Prostate gland (tissue), 2 donors: ENCODE measurements at regions not wholly inside any gene's neighbourhood (a gene's known extent, or its start where the extent isn't known, plus 50 kb on each side); places are given as distances from the start of the nearest gene placed in this dataset.
"Not testable (repeated sequence)": the region's sequence is repeated elsewhere in the genome, so short reads cannot be mapped to it uniquely, and the experiment has no call there.

Experiments
- DNase-seq: peaks from one replicate; pipeline ENCODE4 v3.0.0-alpha.2; 2019; ENCODE audit warnings: low spot score
- H3K27ac ChIP-seq, 2 donors: fragments of 200-600 bp; sonication (generic); 2 replicates each; pipeline ENCODE4 v1.5.1; 2017 to 2019
- H3K27me3 ChIP-seq: fragments of 200-600 bp; sonication (generic); replicated peaks from 2 replicates; pipeline ENCODE4 v1.5.1; 2019; ENCODE audit not compliant: insufficient read depth
- H3K36me3 ChIP-seq, 2 donors: fragments of 200-600 bp; sonication (generic); 1 replicate in 1 of 2; 2 replicates in 1 of 2; pipeline versions ENCODE4 v1.5.1 to v1.8.1; 2017 to 2019
- H3K4me1 ChIP-seq: fragments of 200-600 bp; sonication (generic); replicated peaks from 2 replicates; pipeline ENCODE4 v1.5.1; 2019
- H3K4me3 ChIP-seq, 2 donors: fragments of 200-600 bp; sonication (generic); 2 replicates each; pipeline ENCODE4 v1.5.1; 2017 to 2019
- H3K9me3 ChIP-seq: fragments of 200-600 bp; sonication (generic); 2 replicates; pipeline ENCODE4 v1.5.1; 2017
- CTCF ChIP-seq, 4 experiments: fragments of 200-600 bp in 2 of 4; fragments of 450-650 bp in 2 of 4; sonication (generic) in 2 of 4; IDR thresholded peaks; 1 replicate in 3 of 4; 2 replicates in 1 of 4; pipeline ENCODE4 v1.5.1; 2016 to 2019; ENCODE audit warnings: antibody characterized with exemption in 4 of 4, mild to moderate bottlenecking in 2 of 4, moderate library complexity in 2 of 4
- POLR2A ChIP-seq: fragments of 450-650 bp; IDR thresholded peaks from one replicate; pipeline ENCODE4 v1.6.1; 2016; ENCODE audit warnings: antibody characterized with exemption, mild to moderate bottlenecking
- POLR2AphosphoS5 ChIP-seq: sonication (generic); formaldehyde crosslinking; IDR thresholded peaks from one replicate; pipeline ENCODE4 v1.6.1; 2017; ENCODE audit warnings: antibody characterized with exemption
- WGBS: methylation state at CpG from one replicate; pipeline ENCODE4 v1.1.5; 2018; 5-methylcytosine and 5-hydroxymethylcytosine counted together
- intact Hi-C: fragments of 100-400 bp; cut with DNase I; formaldehyde crosslinking; loops from one replicate; pipeline ENCODE4 v1.14.2; 2022

GRCh38 chr2:100704711-100705110, 115.2 kb upstream of the NPAS2 start:
- H3K27me3 ChIP-seq: no peaks in the 10 kb centered on the region
- 92% methylated on average over 8 of the region's 8 CpGs for WGBS
- no peak overlapping the region for H3K27ac ChIP-seq
- no peaks in the 10 kb centered on the region for H3K9me3 ChIP-seq
- DNase-seq: no peak
- no peaks in the 10 kb centered on the region for H3K36me3 ChIP-seq
- no peak overlapping the region for H3K4me3 ChIP-seq
- TF ChIP-seq CTCF (IDR thresholded peaks at IDR 0.05): no peak
- no peak for TF ChIP-seq POLR2A
- no peak for TF ChIP-seq POLR2AphosphoS5
- intact Hi-C loops: loop anchor here (10.0 kb wide), 1 partner anchor 280 kb away; no protein-coding TSS in a partner anchor
- no peaks in the 10 kb centered on the region for H3K4me1 ChIP-seq

GRCh38 chr2:100707016-100707947, 112.7 kb upstream of the NPAS2 start:
- no peak for DNase-seq
- no peaks in the 10 kb centered on the region for H3K27me3 ChIP-seq
- TF ChIP-seq POLR2A: no peak
- TF ChIP-seq CTCF (IDR thresholded peaks at IDR 0.05): no peak
- TF ChIP-seq POLR2AphosphoS5: no peak
- H3K4me1 ChIP-seq: no peaks in the 10 kb centered on the region
- H3K9me3 ChIP-seq: no peaks in the 10 kb centered on the region
- 86% methylated on average over 21 of the region's 21 CpGs for WGBS
- no peak overlapping the region for H3K4me3 ChIP-seq
- intact Hi-C loops: loop anchor here (10.0 kb wide), 1 partner anchor 278 kb away; no protein-coding TSS in a partner anchor
- H3K36me3 ChIP-seq: no peaks in the 10 kb centered on the region
- no peak overlapping the region for H3K27ac ChIP-seq

GRCh38 chr2:100708333-100708732, 111.6 kb upstream of the NPAS2 start:
- no peak for DNase-seq
- Histone ChIP-seq H3K4me3 (no peak overlapping the region), H3K27ac (no peak overlapping the region), H3K9me3 (no peaks in the 10 kb centered on the region), H3K36me3 (no peaks in the 10 kb centered on the region), H3K4me1 (no peaks in the 10 kb centered on the region), H3K27me3 (no peaks in the 10 kb centered on the region)
- WGBS: 79% methylated on average over 3 of the region's 3 CpGs
- TF ChIP-seq POLR2AphosphoS5: no peak
- no peak for TF ChIP-seq CTCF (IDR thresholded peaks at IDR 0.05)
- TF ChIP-seq POLR2A: no peak
- intact Hi-C loops: loop anchor here (10.0 kb wide), 1 partner anchor 276 kb away; no protein-coding TSS in a partner anchor

- no peak for TF ChIP-seq POLR2A
- no peak for TF ChIP-seq POLR2AphosphoS5
- no peak for TF ChIP-seq CTCF (IDR thresholded peaks at IDR 0.05)
- intact Hi-C loops: no loop called here
- no peak for DNase-seq
- 94% methylated on average over 2 of the region's 2 CpGs for WGBS
- Histone ChIP-seq H3K4me3 (no peak overlapping the region), H3K9me3 (no peaks in the 10 kb centered on the region), H3K27me3 (no peaks in the 10 kb centered on the region), H3K36me3 (no peaks in the 10 kb centered on the region), H3K4me1 (no peaks in the 10 kb centered on the region), H3K27ac (no peak overlapping the region)
These were observed 106.8 kb upstream of the NPAS2 start for GRCh38 chr2:100713106-100713505.

GRCh38 chr2:100714396-100715010, 105.4 kb upstream of the NPAS2 start:
- H3K27ac ChIP-seq, H3K36me3 ChIP-seq, H3K9me3 ChIP-seq, H3K4me1 ChIP-seq, DNase-seq, H3K27me3 ChIP-seq, intact Hi-C loops, H3K4me3 ChIP-seq: not testable (repeated sequence)
- WGBS: 94% methylated on average over 5 of the region's 5 CpGs

- H3K27ac ChIP-seq, H3K4me3 ChIP-seq, H3K4me1 ChIP-seq, H3K9me3 ChIP-seq, intact Hi-C loops, H3K27me3 ChIP-seq, H3K36me3 ChIP-seq, DNase-seq: not testable (repeated sequence)
- WGBS: 90% methylated on average over 4 of the region's 4 CpGs
These were observed 104.1 kb upstream of the NPAS2 start for GRCh38 chr2:100715861-100716260.
